ENCODE measurements at regions not wholly inside any gene's neighbourhood (a gene's known extent, or its start where the extent isn't known, plus 50 kb on each side); places are given as distances from the start of the nearest gene placed in this dataset.

DNA sequence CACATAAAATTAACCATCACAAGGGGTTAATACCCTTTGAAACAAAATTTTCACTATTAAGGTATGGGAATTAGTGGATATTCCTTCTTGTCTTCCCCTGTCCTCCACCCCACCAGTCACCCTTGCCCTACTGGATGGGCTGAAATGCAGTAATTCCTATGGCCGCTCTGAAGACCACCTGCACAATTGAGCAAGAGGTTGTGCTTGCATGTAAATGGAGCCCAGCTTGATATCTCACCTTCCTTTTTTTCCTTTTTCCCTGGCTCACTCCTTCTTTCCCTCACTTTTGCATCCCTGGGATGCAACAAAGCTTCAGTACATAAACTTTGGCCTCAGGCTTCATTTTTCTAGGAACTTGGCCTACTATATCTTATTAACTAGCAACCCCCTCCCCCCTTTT, 184.6 kb downstream of the SNX10 start:
- DNase-seq (ENCODE audit: low read depth), result no peak
- no peak overlapping the region for H3K4me3 ChIP-seq (ENCODE audit: low read length)
- TF ChIP-seq, protein P1, sequence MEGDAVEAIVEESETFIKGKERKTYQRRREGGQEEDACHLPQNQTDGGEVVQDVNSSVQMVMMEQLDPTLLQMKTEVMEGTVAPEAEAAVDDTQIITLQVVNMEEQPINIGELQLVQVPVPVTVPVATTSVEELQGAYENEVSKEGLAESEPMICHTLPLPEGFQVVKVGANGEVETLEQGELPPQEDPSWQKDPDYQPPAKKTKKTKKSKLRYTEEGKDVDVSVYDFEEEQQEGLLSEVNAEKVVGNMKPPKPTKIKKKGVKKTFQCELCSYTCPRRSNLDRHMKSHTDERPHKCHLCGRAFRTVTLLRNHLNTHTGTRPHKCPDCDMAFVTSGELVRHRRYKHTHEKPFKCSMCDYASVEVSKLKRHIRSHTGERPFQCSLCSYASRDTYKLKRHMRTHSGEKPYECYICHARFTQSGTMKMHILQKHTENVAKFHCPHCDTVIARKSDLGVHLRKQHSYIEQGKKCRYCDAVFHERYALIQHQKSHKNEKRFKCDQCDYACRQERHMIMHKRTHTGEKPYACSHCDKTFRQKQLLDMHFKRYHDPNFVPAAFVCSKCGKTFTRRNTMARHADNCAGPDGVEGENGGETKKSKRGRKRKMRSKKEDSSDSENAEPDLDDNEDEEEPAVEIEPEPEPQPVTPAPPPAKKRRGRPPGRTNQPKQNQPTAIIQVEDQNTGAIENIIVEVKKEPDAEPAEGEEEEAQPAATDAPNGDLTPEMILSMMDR (IDR thresholded peaks at IDR 0.05; ENCODE audit: insufficient read depth, low read depth, low read length, missing control alignments), result no peak

DNA sequence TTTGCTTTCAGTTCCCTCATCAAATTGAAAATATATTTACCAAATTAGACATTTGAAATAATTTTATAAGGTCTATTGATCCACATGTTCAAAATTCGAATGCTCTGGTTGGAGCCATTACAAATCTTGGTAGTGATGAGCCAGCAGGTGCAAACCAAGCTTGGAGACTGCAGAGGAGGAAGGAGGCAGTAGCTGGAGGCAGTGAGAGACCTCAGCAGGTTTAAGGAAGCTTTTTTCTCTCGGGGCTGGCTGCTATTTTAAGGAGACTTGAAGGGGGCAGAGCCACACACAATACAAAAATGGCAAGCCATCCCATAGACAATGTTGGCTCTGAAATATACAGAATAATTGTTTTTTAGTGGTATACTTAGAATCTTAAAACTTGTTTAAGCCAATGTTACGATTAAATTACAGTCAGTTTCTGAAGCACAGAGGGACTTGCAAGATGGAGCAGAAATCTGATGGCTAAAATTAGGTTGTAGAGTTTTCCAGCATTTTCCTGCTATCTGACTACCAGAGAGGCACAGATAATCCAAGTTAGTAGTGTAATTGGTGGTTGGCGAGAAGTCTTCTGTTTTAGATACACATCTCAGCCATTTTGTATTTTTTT, 185.8 kb downstream of the SNX10 start:
- H3K4me3 ChIP-seq (ENCODE audit: low read length), result no peak overlapping the region
- TF ChIP-seq, protein P1 (IDR thresholded peaks at IDR 0.05; ENCODE audit: insufficient read depth, low read depth, low read length, missing control alignments), result no peak
- DNase-seq (ENCODE audit: low read depth), result no peak

GRCh38 chr7:26478550-26478949, 186.9 kb downstream of the SNX10 start:
- H3K4me3 ChIP-seq (ENCODE audit: low read length), result no peak overlapping the region
- DNase-seq (ENCODE audit: low read depth), result no peak
- TF ChIP-seq, protein P1 (IDR thresholded peaks at IDR 0.05; ENCODE audit: insufficient read depth, low read depth, low read length, missing control alignments), result no peak

DNA sequence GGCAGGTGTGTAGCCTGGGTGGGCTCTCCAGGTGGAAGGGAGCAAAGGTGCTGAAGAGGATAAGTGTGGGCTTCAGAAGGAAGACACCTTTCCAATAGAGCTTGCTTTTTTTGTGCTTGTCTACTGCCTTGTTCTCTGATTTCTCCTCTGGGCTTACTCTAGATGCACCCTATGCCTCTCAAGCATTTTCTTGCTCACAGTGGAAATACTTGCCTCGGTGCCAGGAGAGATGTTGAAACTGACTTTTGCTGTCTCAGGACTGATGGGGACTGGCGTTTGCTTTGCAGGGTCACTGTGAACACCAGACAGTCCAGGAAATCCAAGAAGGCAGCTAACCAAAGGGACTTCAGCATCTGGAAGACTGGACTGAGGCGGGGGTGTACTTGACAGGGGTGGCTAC, 187.9 kb downstream of the SNX10 start:
- no peak for DNase-seq (ENCODE audit: low read depth)
- TF ChIP-seq, protein P1 (IDR thresholded peaks at IDR 0.05; ENCODE audit: insufficient read depth, low read depth, low read length, missing control alignments), result no peak
- no peak overlapping the region for H3K4me3 ChIP-seq (ENCODE audit: low read length)

GRCh38 chr7:26480156-26480555, 188.5 kb downstream of the SNX10 start:
- H3K4me3 ChIP-seq (ENCODE audit: low read length), result no peak overlapping the region
- DNase-seq (ENCODE audit: low read depth), result no peak

GRCh38 chr7:26482927-26483326, 191.3 kb downstream of the SNX10 start:
- H3K4me3 ChIP-seq (ENCODE audit: low read length), result no peak overlapping the region
- DNase-seq (ENCODE audit: low read depth), result no peak
- TF ChIP-seq, protein P1 (IDR thresholded peaks at IDR 0.05; ENCODE audit: insufficient read depth, low read depth, low read length, missing control alignments), result no peak

More at GRCh38 chr7:26480156-26480555, 188.5 kb downstream of the SNX10 start:
- TF ChIP-seq, protein P1 (IDR thresholded peaks at IDR 0.05; ENCODE audit: insufficient read depth, low read depth, low read length, missing control alignments), result no peak

DNA sequence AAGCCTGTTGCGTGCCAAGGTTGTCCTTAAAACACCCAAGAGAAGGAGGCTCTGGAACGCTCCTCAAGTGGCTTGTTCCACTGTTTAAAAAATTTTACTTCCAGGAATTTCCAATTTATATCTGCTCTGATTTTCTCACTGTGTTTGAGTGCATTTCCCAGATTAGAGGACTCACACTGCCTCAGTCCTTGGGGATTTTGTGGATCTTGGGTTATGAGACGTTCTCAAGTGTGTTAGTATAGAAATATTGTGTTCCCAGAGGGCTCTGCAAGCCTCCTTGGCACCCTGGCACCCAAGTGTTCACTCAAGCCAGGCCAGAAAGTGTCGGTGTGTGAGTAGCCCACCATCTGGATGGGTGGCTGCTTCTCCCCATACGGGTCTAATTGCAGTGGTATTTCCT, 192.2 kb downstream of the SNX10 start:
- TF ChIP-seq, protein P1 (IDR thresholded peaks at IDR 0.05; ENCODE audit: insufficient read depth, low read depth, low read length, missing control alignments), result no peak
- H3K4me3 ChIP-seq (ENCODE audit: low read length), result no peak overlapping the region
- DNase-seq (ENCODE audit: low read depth), result no peak

Measured in epithelial cell of esophagus (primary cell).